OCI-LY1 (cell line): ENCODE measurements at regions not wholly inside any gene's neighbourhood (a gene's known extent, or its start where the extent isn't known, plus 50 kb on each side); places are given as distances from the start of the nearest gene placed in this dataset.

ENCODE experiments used
- CTCF ChIP-seq: fragments of 200-600 bp; sonication (generic), shearing (Covaris generic); IDR thresholded peaks from 2 replicates; pipeline ENCODE4 v1.5.1; 2017; ENCODE audit warnings: mild to moderate bottlenecking, antibody characterized with exemption, low read length, moderate library complexity, mixed read lengths
- EZH2 ChIP-seq: fragments of 200-600 bp; sonication (generic), shearing (Covaris generic); IDR thresholded peaks from 2 replicates; pipeline ENCODE4 v1.8.0; 2017; ENCODE audit warnings: borderline replicate concordance, mixed run types, mild to moderate bottlenecking, antibody characterized with exemption, low read length, moderate library complexity, mixed read lengths

- TF ChIP-seq CTCF (peak; percentile 94), EZH2 (no peak)
These were observed 73.8 kb downstream of the SYNE3 start for GRCh38 chr14:95442633-95443021.
